DOHH2 (cell line): ENCODE measurements at regions not wholly inside any gene's neighbourhood (a gene's known extent, or its start where the extent isn't known, plus 50 kb on each side); places are given as distances from the start of the nearest gene placed in this dataset.

Experiments used
- EZH2phosphoT487 ChIP-seq: fragments of 200-600 bp; sonication (generic); IDR thresholded peaks from 2 replicates; pipeline ENCODE4 v1.6.1; 2017; ENCODE audit warnings: borderline replicate concordance, mild to moderate bottlenecking, antibody characterized with exemption, low read length, moderate library complexity, mixed read lengths
- TF ChIP-seq, protein P1 (sequence below): fragments of 200-600 bp; sonication (generic); IDR thresholded peaks from one replicate; pipeline ENCODE4 v1.5.1; 2014; ENCODE audit warnings: antibody characterized with exemption, mild to moderate bottlenecking, low read depth, low read length; ENCODE audit not compliant: poor library complexity, severe bottlenecking

DNA sequence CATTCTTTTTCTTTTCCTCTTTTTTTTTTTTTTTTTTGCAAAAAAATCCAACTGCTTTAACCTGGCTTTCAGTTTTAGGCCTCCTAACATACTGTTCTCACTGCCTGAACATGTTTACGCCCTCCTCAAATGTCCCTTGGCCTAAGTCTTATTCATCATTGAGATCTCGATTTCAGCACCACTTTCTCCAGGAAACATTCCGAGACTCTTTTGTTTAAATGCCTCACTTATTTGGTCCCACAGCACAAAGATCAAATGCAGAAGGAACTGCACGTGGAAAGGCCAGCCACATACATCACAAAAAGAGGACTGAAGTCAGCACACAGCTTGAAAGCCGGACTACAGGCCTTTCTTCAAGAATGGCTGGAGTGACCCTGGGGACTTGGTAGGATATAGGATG, 79.2 kb upstream of the POMP start:
- TF ChIP-seq, protein P1, sequence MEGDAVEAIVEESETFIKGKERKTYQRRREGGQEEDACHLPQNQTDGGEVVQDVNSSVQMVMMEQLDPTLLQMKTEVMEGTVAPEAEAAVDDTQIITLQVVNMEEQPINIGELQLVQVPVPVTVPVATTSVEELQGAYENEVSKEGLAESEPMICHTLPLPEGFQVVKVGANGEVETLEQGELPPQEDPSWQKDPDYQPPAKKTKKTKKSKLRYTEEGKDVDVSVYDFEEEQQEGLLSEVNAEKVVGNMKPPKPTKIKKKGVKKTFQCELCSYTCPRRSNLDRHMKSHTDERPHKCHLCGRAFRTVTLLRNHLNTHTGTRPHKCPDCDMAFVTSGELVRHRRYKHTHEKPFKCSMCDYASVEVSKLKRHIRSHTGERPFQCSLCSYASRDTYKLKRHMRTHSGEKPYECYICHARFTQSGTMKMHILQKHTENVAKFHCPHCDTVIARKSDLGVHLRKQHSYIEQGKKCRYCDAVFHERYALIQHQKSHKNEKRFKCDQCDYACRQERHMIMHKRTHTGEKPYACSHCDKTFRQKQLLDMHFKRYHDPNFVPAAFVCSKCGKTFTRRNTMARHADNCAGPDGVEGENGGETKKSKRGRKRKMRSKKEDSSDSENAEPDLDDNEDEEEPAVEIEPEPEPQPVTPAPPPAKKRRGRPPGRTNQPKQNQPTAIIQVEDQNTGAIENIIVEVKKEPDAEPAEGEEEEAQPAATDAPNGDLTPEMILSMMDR = no peak
- TF ChIP-seq EZH2phosphoT487 = no peak
